Testis (tissue), 2 donors: ENCODE measurements at regions not wholly inside any gene's neighbourhood (a gene's known extent, or its start where the extent isn't known, plus 50 kb on each side); places are given as distances from the start of the nearest gene placed in this dataset.

Source experiments
- DNase-seq: peaks from one replicate; pipeline ENCODE4 v3.0.0-alpha.2; 2019
- H3K27ac ChIP-seq, 2 donors: fragments of 200-600 bp; sonication (generic); one replicate each; pipeline ENCODE4 v1.5.1; 2019
- H3K27me3 ChIP-seq: fragments of 200-600 bp; sonication (generic); one replicate; pipeline ENCODE4 v1.5.1; 2019
- H3K36me3 ChIP-seq: fragments of 200-600 bp; sonication (generic); one replicate; pipeline ENCODE4 v1.5.1; 2017; ENCODE audit warnings: low read depth; ENCODE audit errors: missing control alignments
- H3K4me1 ChIP-seq: fragments of 200-600 bp; sonication (generic); one replicate; pipeline ENCODE4 v1.5.1; 2019
- H3K4me3 ChIP-seq, 2 donors: fragments of 200-600 bp; sonication (generic); one replicate each; pipeline ENCODE4 v1.5.1; 2017 to 2019
- H3K9me3 ChIP-seq: fragments of 200-600 bp; sonication (generic); one replicate; pipeline ENCODE4 v1.5.1; 2017
- POLR2A ChIP-seq: fragments of 450-650 bp; IDR thresholded peaks from one replicate; pipeline ENCODE4 v1.6.1; 2017; ENCODE audit warnings: antibody characterized with exemption, mild to moderate bottlenecking, moderate library complexity
- WGBS, 2 donors: methylation state at CpG; one replicate each; pipeline ENCODE4 v1.1.5; 2018; 5-methylcytosine and 5-hydroxymethylcytosine counted together
- intact Hi-C: fragments of 100-400 bp; cut with DNase I; formaldehyde crosslinking; loops from one replicate; pipeline ENCODE4 v1.15.1; 2023; ENCODE audit warnings: low total_unique reads
- TF ChIP-seq, protein P1 (sequence below), 3 experiments: fragments of 450-650 bp in 2 of 3; fragments of 200-600 bp in 1 of 3; sonication (generic) in 1 of 3; IDR thresholded peaks; one replicate each; pipeline ENCODE4 v1.5.1; 2016 to 2019; ENCODE audit warnings: antibody characterized with exemption in 3 of 3, mild to moderate bottlenecking in 2 of 3, moderate library complexity in 1 of 3

DNA sequence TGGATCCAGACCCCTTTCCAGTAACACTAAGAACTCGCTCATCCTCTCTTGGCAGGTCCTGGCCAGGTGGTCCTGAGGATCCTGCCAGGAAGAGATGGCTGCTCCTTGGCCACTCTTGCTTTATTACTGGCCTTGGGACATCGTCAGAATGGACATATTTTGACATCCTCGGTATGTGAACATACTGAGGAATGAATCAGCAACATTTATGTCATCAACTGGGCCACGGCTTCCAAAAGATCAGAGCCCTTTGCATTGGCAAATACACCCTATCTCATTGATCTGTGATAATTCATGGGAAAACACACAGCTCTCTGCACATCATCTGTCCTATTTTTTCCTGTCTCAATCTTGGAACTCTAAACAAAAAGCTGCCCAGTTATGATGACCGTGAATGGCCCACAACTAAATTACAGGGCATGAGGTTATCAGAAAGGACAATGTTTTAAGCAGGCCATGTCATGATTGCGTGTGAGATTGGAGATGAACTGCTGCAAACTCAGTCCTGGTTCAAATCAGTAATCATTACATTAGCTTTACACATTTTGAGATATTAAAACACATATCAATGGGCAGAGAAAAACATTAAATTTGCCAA, 1325.8 kb downstream of the AACS start:
- H3K36me3 ChIP-seq: no peaks in the 10 kb centered on the region
- no peak overlapping the region for H3K4me3 ChIP-seq
- H3K27me3 ChIP-seq: no peaks in the 10 kb centered on the region
- TF ChIP-seq, protein P1, sequence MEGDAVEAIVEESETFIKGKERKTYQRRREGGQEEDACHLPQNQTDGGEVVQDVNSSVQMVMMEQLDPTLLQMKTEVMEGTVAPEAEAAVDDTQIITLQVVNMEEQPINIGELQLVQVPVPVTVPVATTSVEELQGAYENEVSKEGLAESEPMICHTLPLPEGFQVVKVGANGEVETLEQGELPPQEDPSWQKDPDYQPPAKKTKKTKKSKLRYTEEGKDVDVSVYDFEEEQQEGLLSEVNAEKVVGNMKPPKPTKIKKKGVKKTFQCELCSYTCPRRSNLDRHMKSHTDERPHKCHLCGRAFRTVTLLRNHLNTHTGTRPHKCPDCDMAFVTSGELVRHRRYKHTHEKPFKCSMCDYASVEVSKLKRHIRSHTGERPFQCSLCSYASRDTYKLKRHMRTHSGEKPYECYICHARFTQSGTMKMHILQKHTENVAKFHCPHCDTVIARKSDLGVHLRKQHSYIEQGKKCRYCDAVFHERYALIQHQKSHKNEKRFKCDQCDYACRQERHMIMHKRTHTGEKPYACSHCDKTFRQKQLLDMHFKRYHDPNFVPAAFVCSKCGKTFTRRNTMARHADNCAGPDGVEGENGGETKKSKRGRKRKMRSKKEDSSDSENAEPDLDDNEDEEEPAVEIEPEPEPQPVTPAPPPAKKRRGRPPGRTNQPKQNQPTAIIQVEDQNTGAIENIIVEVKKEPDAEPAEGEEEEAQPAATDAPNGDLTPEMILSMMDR (IDR thresholded peaks at IDR 0.05): no peak
- no peak for TF ChIP-seq POLR2A
- no peaks in the 10 kb centered on the region for H3K4me1 ChIP-seq
- 66 to 77% methylated on average over 6 of the region's 6 CpGs for WGBS, 2 donors
- intact Hi-C loops: no loop called here
- DNase-seq: no peak
- no peaks in the 10 kb centered on the region for H3K9me3 ChIP-seq
- H3K27ac ChIP-seq: no peak overlapping the region

DNA sequence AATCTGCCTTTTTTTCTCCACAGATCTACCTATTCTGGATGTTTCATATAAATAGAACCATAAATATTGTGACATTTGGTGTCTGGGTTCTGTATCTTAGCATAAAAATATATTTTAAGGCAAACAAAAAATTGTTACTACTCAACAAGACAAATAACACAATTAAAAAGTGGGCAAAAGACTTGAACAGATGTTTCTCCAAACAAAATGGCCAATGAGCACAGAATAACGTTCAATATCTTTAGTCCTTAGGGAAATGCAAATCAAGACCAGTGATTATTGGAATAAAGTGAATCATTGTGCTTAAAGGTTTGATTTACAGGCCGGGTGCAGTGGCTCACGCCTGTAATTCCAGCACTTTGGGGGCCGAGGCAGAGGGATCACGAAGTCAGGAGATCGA, 1331.3 kb downstream of the AACS start:
- 85 to 86% methylated on average over 6 of the region's 6 CpGs for WGBS, 2 donors
- intact Hi-C loops: no loop called here
- Histone ChIP-seq H3K4me1 (no peaks in the 10 kb centered on the region), H3K4me3 (no peak overlapping the region), H3K9me3 (no peaks in the 10 kb centered on the region), H3K27me3 (no peaks in the 10 kb centered on the region), H3K36me3 (no peaks in the 10 kb centered on the region), H3K27ac (no peak overlapping the region)
- DNase-seq: no peak
- TF ChIP-seq, protein P1 (IDR thresholded peaks at IDR 0.05): no peak
- no peak for TF ChIP-seq POLR2A

DNA sequence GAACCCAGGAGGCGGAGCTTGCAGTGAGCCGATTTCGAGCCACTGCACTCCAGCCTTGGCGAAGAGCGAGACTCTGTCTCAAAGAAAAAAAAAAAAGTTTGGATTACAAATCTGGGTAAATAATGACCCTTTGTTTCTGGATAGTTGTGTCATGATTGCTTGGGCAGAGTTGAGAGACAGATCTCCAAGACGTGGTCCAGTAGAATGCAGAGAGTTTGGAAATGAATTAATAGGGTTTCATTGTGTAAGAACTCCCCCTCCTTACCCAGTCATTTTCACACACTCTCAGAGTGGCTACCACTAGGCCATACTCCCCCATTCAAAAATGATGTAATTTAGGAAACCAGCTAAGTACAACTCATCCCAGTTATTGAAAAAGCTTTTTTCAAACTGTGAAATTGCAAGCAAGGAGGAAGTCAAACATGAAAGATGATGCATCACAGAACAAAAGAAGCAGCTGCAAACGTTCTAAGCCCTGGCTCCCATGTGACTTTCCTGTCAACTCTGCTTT, 1331.9 kb downstream of the AACS start:
- DNase-seq: no peak
- Histone ChIP-seq H3K36me3 (no peaks in the 10 kb centered on the region), H3K4me1 (no peaks in the 10 kb centered on the region), H3K27ac (no peak overlapping the region), H3K27me3 (no peaks in the 10 kb centered on the region), H3K9me3 (no peaks in the 10 kb centered on the region), H3K4me3 (no peak overlapping the region)
- TF ChIP-seq POLR2A: no peak
- TF ChIP-seq, protein P1 (IDR thresholded peaks at IDR 0.05): no peak
- WGBS, 2 donors: 76 to 80% methylated on average over 7 of the region's 7 CpGs
- intact Hi-C loops: no loop called here

DNA sequence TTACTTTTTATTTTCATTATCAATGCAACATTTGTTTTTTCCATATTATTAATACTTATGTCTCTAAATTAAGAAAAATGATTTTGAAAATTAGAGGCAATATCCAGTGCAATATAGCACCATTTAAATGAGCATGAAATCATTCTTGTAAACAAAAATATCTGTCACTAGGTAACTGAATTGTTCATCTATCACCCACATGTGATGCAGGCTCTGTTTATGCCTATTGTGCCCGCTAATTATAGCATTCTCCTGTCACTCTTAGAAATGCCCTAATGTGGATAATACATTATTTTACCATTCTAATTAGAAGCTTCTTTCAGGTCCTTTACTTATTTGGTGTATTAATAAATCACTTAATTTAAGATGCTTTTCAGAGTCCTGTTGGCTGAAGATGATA, 1332.4 kb downstream of the AACS start:
- no peak for DNase-seq
- H3K36me3 ChIP-seq: no peaks in the 10 kb centered on the region
- no peaks in the 10 kb centered on the region for H3K27me3 ChIP-seq
- 89 to 97% methylated on average over 1 of the region's 1 CpG for WGBS, 2 donors
- no peak overlapping the region for H3K27ac ChIP-seq
- H3K4me3 ChIP-seq: no peak overlapping the region
- no peaks in the 10 kb centered on the region for H3K4me1 ChIP-seq
- intact Hi-C loops: no loop called here
- H3K9me3 ChIP-seq: no peaks in the 10 kb centered on the region
- TF ChIP-seq, protein P1 (IDR thresholded peaks at IDR 0.05): no peak
- no peak for TF ChIP-seq POLR2A

DNA sequence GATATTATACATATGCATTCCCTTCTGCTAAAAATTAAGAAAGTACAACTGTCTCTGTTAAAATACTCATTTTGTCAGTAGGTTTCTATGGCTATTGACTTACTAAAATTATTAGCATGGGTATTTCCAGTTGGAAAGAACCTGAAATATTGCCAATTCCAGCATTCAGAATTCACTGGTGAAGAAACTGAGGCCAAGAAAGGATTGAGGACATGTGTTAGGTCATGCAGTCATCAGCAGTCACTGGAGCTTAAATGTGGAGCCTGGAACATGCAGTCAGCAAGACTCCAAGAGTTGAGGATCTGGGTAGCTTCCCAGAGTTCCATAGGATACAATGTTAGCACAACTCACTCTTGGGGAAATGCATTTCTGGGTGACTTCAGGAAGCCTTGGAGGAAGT, 1335.6 kb downstream of the AACS start:
- DNase-seq: no peak
- H3K9me3 ChIP-seq: no peaks in the 10 kb centered on the region
- intact Hi-C loops: no loop called here
- no peaks in the 10 kb centered on the region for H3K4me1 ChIP-seq
- H3K36me3 ChIP-seq: no peaks in the 10 kb centered on the region
- H3K4me3 ChIP-seq: no peak overlapping the region
- no peaks in the 10 kb centered on the region for H3K27me3 ChIP-seq
- H3K27ac ChIP-seq: no peak overlapping the region
- no peak for TF ChIP-seq POLR2A
- TF ChIP-seq, protein P1 (IDR thresholded peaks at IDR 0.05): no peak
